Esophagus squamous epithelium (tissue), 4 donors: ENCODE measurements at regions not wholly inside any gene's neighbourhood (a gene's known extent, or its start where the extent isn't known, plus 50 kb on each side); places are given as distances from the start of the nearest gene placed in this dataset.
"Not testable (repeated sequence)": the region's sequence is repeated elsewhere in the genome, so short reads cannot be mapped to it uniquely, and the experiment has no call there.

Source experiments
- CTCF ChIP-seq, 6 experiments: fragments of 450-650 bp in 4 of 6; fragments of 200-600 bp in 2 of 6; sonication (generic) in 2 of 6; IDR thresholded peaks; one replicate each; pipeline ENCODE4 v1.5.1; 2016 to 2019; ENCODE audit warnings: antibody characterized with exemption in 6 of 6, mild to moderate bottlenecking in 4 of 6, moderate library complexity in 4 of 6
- POLR2A ChIP-seq, 4 donors: fragments of 450-650 bp; IDR thresholded peaks; one replicate each; pipeline ENCODE4 v1.6.1; 2017; ENCODE audit warnings: antibody characterized with exemption in 4 of 4, mild to moderate bottlenecking in 4 of 4, moderate library complexity in 3 of 4

GRCh38 chr4:188796600-188796999 is 657.4 kb downstream of the TRIML1 start:
- TF ChIP-seq CTCF, POLR2A (IDR thresholded peaks at IDR 0.05): not testable (repeated sequence)
